ENCODE measurements at regions not wholly inside any gene's neighbourhood (a gene's known extent, or its start where the extent isn't known, plus 50 kb on each side); places are given as distances from the start of the nearest gene placed in this dataset.
"Not testable (repeated sequence)": the region's sequence is repeated elsewhere in the genome, so short reads cannot be mapped to it uniquely, and the experiment has no call there.

- no peak for DNase-seq
These were observed 418.0 kb downstream of the SPATA31D1 start for GRCh38 chr9:82406456-82407085.

GRCh38 chr9:82410306-82410705 is 421.7 kb downstream of the SPATA31D1 start:
- DNase-seq: no peak

- DNase-seq: no peak
These were observed 422.3 kb downstream of the SPATA31D1 start for GRCh38 chr9:82410866-82411265.

- DNase-seq: no peak
These were observed 424.2 kb downstream of the SPATA31D1 start for GRCh38 chr9:82412586-82413305.

- DNase-seq: no peak
These were observed 428.9 kb downstream of the SPATA31D1 start for GRCh38 chr9:82417501-82417900.

- no peak for DNase-seq
These were observed 429.8 kb downstream of the SPATA31D1 start for GRCh38 chr9:82418334-82418733.

- DNase-seq: no peak
These were observed 431.3 kb downstream of the SPATA31D1 start for GRCh38 chr9:82419696-82420486.

GRCh38 chr9:82421498-82421897 is 432.9 kb downstream of the SPATA31D1 start:
- DNase-seq: no peak

GRCh38 chr9:82423700-82424099 is 435.1 kb downstream of the SPATA31D1 start:
- DNase-seq: no peak

- no peak for DNase-seq
These were observed 436.1 kb downstream of the SPATA31D1 start for GRCh38 chr9:82424599-82425120.

- DNase-seq: no peak
These were observed 442.5 kb downstream of the SPATA31D1 start for GRCh38 chr9:82431121-82431520.

- DNase-seq: not testable (repeated sequence)
These were observed 444.8 kb downstream of the SPATA31D1 start for GRCh38 chr9:82433290-82433931.

GRCh38 chr9:82436475-82436874 is 447.9 kb downstream of the SPATA31D1 start:
- no peak for DNase-seq

- not testable (repeated sequence) for DNase-seq
These were observed 448.6 kb downstream of the SPATA31D1 start for GRCh38 chr9:82437183-82437582.

GRCh38 chr9:82438581-82438980 is 450.0 kb downstream of the SPATA31D1 start:
- DNase-seq: no peak

- DNase-seq: no peak
These were observed 454.7 kb downstream of the SPATA31D1 start for GRCh38 chr9:82443312-82443711.

GRCh38 chr9:82445556-82445955 is 457.0 kb downstream of the SPATA31D1 start:
- no peak for DNase-seq

- no peak for DNase-seq
These were observed 458.8 kb downstream of the SPATA31D1 start for GRCh38 chr9:82447343-82447742.

- DNase-seq: no peak
These were observed 461.4 kb downstream of the SPATA31D1 start for GRCh38 chr9:82449986-82450385.

GRCh38 chr9:82454509-82455190 is 466.1 kb downstream of the SPATA31D1 start:
- DNase-seq: no peak

GRCh38 chr9:82456642-82457041 is 468.1 kb downstream of the SPATA31D1 start:
- DNase-seq: no peak

- no peak for DNase-seq
These were observed 468.7 kb downstream of the SPATA31D1 start for GRCh38 chr9:82457298-82457697.
